HUES6 (cell line): ENCODE measurements at regions not wholly inside any gene's neighbourhood (a gene's known extent, or its start where the extent isn't known, plus 50 kb on each side); places are given as distances from the start of the nearest gene placed in this dataset.

Experiments used
- H3K27ac ChIP-seq: 2 replicates; pipeline ENCODE4 v1.7.0; 2013; ENCODE audit warnings: low read depth, mild to moderate bottlenecking, low read length, inconsistent platforms
- H3K27me3 ChIP-seq: 2 replicates; pipeline ENCODE4 v1.6.1; 2013; ENCODE audit warnings: low read length; ENCODE audit not compliant: control insufficient read depth, insufficient read depth
- H3K36me3 ChIP-seq: 2 replicates; pipeline ENCODE4 v1.6.1; 2013; ENCODE audit warnings: low read length; ENCODE audit not compliant: control insufficient read depth, insufficient read depth
- H3K4me1 ChIP-seq: 2 replicates; pipeline ENCODE4 v1.6.1; 2013; ENCODE audit warnings: low read length; ENCODE audit not compliant: control insufficient read depth, insufficient read depth
- H3K4me3 ChIP-seq: 2 replicates; pipeline ENCODE4 v1.5.1; 2013; ENCODE audit warnings: low read depth, low read length
- H3K9ac ChIP-seq: one replicate; pipeline ENCODE4 v1.6.1; 2013; ENCODE audit warnings: mild to moderate bottlenecking, low read length
- H3K9me3 ChIP-seq: 2 replicates; pipeline ENCODE4 v1.6.1; 2013; ENCODE audit warnings: low read depth, low read length; ENCODE audit not compliant: control insufficient read depth, insufficient read depth

DNA sequence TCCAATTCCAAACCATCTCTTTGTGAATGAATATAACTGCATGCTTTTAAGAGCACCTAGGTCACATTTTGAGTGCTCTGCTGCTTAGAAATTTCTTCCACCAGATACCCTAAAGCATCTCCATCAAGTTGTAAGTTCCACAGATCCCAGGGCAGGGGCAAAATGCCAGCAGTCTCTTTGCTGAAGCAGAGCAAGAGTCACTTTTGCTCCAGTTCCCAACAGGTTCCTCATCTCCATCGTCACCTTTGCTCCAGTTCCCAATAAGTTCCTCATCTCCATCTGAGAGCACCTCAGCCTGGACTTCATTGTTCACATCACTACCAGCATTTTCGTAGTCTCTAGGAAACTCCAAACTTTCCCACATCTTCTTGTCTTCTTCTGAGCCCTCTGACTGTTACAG, 116.7 kb upstream of the ALKAL2 start:
- H3K9me3 ChIP-seq: peaks cover 5% of the 10 kb centered on the region
- H3K9ac ChIP-seq: no peak overlapping the region
- H3K36me3 ChIP-seq: no peaks in the 10 kb centered on the region
- no peak overlapping the region for H3K4me3 ChIP-seq
- no peaks in the 10 kb centered on the region for H3K27me3 ChIP-seq
- H3K4me1 ChIP-seq: peaks cover 6% of the 10 kb centered on the region; the same call in 1 of the 2 replicates
- H3K27ac ChIP-seq: no peak overlapping the region

DNA sequence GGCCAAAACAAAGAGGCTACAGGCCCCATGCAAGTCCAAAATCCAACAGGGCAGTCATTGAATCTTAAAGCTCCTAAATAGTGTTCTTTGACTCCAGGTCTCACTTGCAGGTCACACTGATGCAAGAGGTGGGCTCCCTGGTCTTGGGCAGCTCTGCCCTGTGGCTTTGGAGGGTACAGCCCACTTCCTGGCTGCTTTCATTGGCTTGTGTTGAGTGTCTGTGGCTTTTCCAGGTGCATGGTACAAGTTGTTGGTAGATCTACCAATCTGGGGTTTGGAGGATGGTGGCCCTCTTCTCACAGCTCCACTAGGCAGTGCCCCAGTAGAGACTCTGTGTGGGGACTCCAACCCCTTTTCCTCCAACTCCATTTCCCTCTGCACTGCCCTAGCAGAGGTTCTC, 115.8 kb upstream of the ALKAL2 start:
- Histone ChIP-seq H3K9me3 (peaks cover 5% of the 10 kb centered on the region), H3K9ac (no peak overlapping the region), H3K4me1 (peaks cover 6% of the 10 kb centered on the region; the same call in 1 of the 2 replicates), H3K27me3 (no peaks in the 10 kb centered on the region), H3K36me3 (no peaks in the 10 kb centered on the region), H3K27ac (no peak overlapping the region), H3K4me3 (no peak overlapping the region)

DNA sequence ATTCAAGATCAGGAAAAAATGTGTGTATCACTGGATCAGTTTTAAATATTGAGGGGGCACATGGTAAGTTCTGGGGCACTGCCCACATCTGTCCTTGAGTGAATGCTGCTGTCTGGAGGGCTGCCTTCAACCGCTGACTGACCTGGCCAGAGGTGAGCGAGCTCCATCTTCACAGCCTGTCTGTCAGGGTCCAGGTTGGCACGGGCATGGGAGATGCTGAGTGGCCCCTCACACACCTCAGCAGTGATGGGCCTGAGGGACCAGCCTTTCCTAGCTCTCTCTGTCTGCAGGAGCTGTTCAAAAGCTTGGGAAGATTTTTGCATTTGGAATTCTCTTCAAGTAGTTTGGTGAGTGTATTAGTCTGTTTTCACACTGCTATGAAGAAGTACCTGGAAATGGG, 114.8 kb upstream of the ALKAL2 start:
- Histone ChIP-seq H3K27me3 (no peaks in the 10 kb centered on the region), H3K9ac (no peak overlapping the region), H3K36me3 (no peaks in the 10 kb centered on the region), H3K4me3 (no peak overlapping the region), H3K9me3 (peaks cover 5% of the 10 kb centered on the region), H3K4me1 (peaks cover 6% of the 10 kb centered on the region; the same call in 1 of the 2 replicates), H3K27ac (no peak overlapping the region)

DNA sequence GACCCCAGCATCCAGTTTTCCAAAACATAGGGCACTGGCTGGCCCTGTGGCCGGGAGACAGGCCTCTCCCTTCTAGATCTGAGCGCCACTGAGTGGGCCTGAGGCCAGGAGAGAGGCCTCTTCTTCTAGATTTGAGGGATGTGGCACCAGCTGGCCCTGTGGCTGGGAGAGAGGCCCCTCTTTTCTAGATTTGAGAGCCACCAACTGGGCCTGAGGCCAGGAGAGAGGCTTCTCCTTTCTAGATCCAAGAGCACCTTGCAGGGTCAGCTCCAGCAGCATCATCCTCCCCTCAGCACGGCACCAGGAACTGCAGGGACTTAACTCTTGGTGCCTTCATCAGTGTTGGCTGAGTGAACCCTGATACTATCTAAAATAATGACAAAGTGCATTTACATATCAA, 114.3 kb upstream of the ALKAL2 start:
- Histone ChIP-seq H3K9me3 (peaks cover 5% of the 10 kb centered on the region), H3K27me3 (no peaks in the 10 kb centered on the region), H3K9ac (no peak overlapping the region), H3K4me1 (peaks cover 6% of the 10 kb centered on the region; the same call in 1 of the 2 replicates), H3K27ac (no peak overlapping the region), H3K36me3 (no peaks in the 10 kb centered on the region), H3K4me3 (no peak overlapping the region)

DNA sequence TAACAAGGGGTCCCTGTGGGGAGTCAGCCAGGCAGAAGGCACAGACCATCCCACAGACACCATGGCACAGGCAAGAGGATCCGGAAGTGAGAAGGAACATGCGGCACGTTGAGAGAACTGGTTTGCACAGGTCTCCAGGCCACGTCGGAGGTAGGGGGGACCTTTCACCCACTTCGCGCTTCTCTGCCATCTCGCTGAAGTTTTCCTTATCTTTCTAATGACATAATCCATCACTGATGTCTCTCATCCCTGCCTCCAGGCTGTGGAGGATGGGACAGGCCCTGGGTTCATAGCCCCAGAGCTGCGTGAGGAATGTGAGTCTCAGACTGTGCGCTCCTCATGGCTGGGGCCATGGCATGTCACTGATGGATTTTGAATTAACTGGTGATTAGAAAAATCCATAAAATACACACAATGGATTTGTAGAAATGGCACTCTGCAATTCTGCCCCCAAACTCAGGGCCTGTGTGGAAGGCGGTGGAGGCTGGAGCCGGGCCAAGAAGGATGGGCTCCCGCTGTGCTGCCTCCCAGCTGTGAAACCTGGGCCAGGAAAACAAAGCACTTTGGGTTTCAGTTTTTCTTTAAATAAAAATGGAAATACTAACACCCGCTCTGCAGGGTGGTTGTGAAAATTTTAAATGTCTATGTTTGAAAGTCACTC, 113.3 kb upstream of the ALKAL2 start:
- no peaks in the 10 kb centered on the region for H3K27me3 ChIP-seq
- H3K9me3 ChIP-seq: peaks cover 5% of the 10 kb centered on the region
- no peak overlapping the region for H3K4me3 ChIP-seq
- H3K27ac ChIP-seq: no peak overlapping the region
- H3K4me1 ChIP-seq: peaks cover 6% of the 10 kb centered on the region; the same call in 1 of the 2 replicates
- no peaks in the 10 kb centered on the region for H3K36me3 ChIP-seq
- H3K9ac ChIP-seq: no peak overlapping the region

DNA sequence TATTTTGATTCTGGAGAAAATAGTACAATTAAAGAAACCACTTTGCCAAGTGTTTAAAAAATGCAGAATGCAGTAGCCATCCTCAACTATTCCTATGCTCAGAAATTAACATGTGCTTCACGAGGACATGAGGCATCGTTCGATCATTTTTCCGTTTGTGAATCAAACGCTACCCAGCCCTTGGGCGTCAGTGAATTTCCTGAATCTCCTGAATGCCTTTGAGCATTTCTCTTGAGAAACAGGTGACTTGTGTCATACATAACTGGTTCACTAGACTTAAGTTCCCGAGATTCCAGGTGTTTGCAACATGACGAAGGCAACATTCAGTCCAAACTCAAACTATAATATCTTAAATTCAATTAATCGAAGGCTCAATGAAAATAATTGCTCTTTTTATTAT, 110.0 kb upstream of the ALKAL2 start:
- Histone ChIP-seq H3K4me3 (no peak overlapping the region), H3K27me3 (no peaks in the 10 kb centered on the region), H3K27ac (no peak overlapping the region), H3K36me3 (no peaks in the 10 kb centered on the region), H3K9me3 (peaks cover under 1% of the 10 kb centered on the region; the same call in 1 of the 2 replicates), H3K9ac (no peak overlapping the region), H3K4me1 (peaks cover 16% of the 10 kb centered on the region; the same call in 1 of the 2 replicates)

DNA sequence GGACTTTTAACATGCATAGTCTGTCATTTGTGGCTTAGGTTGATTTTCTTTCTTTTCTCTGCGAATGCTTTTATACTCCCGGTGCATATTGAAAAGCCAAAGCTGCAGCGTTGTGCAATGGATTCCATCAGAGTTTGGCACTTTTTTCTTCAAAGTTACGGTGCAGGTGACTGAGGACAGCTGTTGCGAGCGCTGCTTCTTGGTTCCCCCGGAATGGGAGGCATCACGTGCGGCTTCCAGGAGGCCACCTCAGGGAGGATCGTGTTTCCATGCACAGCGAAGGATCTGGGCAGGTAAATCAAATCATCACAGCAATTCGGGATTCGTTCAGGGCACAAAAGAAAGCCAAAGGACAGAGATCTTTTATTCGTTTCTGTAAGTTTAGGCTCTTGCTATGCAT, 109.6 kb upstream of the ALKAL2 start:
- Histone ChIP-seq H3K36me3 (no peaks in the 10 kb centered on the region), H3K27me3 (no peaks in the 10 kb centered on the region), H3K9me3 (no peaks in the 10 kb centered on the region), H3K9ac (no peak overlapping the region), H3K27ac (no peak overlapping the region), H3K4me3 (no peak overlapping the region), H3K4me1 (peaks cover 16% of the 10 kb centered on the region; the same call in 1 of the 2 replicates)

DNA sequence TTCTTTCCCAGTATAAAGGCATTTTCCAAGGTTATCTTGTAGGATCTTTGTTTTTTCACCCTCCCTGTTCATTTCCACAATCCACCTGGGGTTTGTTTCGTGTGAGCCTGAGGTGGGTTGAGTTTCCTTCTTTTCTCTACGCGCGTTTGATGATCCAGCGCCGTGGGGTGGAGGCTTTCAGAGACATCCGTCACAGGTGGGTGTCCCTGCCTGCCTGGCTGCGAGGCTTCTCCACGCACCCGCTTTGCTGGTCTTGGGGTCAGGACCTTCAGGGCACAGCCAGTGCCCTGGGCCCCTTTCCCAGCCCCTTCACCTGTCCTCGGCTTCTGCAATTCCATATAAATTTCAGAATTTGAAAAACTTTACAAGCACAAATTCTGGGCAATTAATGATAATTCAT, 109.0 kb upstream of the ALKAL2 start:
- no peaks in the 10 kb centered on the region for H3K9me3 ChIP-seq
- H3K36me3 ChIP-seq: no peaks in the 10 kb centered on the region
- H3K4me1 ChIP-seq: peaks cover 19% of the 10 kb centered on the region; the same call in 1 of the 2 replicates
- no peak overlapping the region for H3K27ac ChIP-seq
- H3K9ac ChIP-seq: no peak overlapping the region
- no peak overlapping the region for H3K4me3 ChIP-seq
- no peaks in the 10 kb centered on the region for H3K27me3 ChIP-seq

DNA sequence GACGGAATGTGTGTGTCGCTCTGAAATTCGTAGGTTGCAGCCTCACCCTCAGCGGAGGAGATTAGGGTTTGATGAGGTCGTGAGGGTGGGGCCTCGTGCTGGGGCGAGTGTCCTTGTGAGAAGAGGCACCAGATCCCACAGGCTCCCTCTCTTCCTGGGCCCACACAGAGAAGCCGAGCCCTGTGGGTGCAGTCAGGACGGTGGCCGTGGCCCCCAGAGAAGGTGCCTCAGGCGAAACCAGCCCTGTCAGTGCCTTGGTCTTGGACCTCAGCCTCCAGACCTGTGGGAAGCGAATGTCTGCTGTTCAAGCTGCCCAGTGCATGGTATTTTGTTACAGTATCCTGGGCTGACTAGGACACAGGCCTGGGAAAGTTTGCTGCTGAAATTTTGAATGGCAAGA, 108.0 kb upstream of the ALKAL2 start:
- peaks cover 13% of the 10 kb centered on the region; the same call in 1 of the 2 replicates for H3K4me1 ChIP-seq
- H3K27me3 ChIP-seq: no peaks in the 10 kb centered on the region
- H3K27ac ChIP-seq: no peak overlapping the region

DNA sequence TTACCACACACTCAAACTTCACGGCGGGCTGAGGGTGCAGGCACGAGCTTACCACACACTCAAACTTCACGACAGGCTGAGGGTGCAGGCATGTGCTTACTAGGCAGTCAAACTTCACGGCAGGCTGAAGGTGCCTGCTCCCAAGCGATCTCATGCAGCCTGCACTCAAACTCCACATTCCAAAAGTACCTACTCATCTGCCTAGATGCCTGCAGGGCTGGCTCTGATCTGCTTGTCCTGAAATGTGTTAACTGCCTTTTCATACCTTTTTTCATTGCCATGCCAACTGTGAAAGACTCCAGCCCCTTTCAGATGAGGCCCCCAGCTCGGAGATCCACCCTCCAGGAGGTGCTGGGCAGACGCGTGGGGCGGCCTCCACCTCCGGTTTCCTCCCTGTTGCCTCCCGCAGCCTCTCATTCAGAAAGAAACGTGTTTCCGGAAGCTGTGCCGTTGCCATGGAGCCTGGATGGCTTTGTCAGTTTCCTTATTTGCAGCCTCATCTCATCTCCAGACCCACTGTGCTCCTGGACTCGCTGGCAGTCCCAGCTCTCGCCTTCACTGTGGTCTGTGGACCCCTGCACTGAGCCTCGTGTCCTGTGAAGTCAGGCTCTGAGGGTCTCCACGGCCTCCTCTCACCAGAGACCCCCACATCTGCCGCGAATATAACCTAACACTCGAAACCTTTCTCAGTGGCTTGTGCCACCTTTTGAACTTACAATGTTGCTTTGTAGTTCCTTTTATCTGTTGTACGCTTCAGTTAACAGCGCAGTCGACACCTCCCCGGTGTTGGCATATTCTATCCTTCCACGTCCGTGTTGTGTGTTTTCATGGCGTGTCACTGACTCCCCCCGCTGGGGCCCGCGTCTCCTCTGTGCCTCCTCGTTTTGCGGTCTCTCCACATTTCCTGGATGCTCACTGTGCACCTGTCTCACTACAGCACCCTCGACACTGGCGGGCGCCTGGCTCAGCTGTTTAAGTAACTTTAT, 106.1 kb upstream of the ALKAL2 start:
- H3K27ac ChIP-seq: no peak overlapping the region
- H3K9ac ChIP-seq: peak overlapping the region; percentile 19
- H3K27me3 ChIP-seq: no peaks in the 10 kb centered on the region
- H3K4me1 ChIP-seq: peaks cover 13% of the 10 kb centered on the region; the same call in 1 of the 2 replicates
- no peaks in the 10 kb centered on the region; the same call in 1 of the 2 replicates for H3K9me3 ChIP-seq
- H3K36me3 ChIP-seq: no peaks in the 10 kb centered on the region
- H3K4me3 ChIP-seq: no peak overlapping the region

More for the DNA sequence above, 108.0 kb upstream of the ALKAL2 start:
- Histone ChIP-seq H3K9ac (no peak overlapping the region), H3K4me3 (no peak overlapping the region), H3K9me3 (no peaks in the 10 kb centered on the region), H3K36me3 (no peaks in the 10 kb centered on the region)

DNA sequence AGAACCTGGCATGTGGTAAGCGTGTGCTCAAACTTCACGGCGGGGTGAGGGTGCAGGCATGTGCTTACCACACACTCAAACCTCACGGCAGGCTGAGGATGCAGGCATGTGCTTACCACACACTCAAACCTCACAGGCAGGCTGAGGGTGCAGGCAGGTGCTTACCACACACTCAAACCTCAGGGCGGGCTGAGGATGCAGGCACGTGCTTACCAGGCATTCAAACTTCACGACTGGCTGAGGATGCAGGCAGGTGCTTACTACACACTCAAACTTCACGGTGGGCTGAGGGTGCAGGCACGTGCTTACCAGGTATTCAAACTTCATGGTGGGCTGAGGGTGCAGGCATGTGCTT, 105.0 kb upstream of the ALKAL2 start:
- H3K9me3 ChIP-seq: no peaks in the 10 kb centered on the region; the same call in 1 of the 2 replicates

More for the DNA sequence above, 105.0 kb upstream of the ALKAL2 start:
- no peak overlapping the region for H3K4me3 ChIP-seq
- no peaks in the 10 kb centered on the region for H3K27me3 ChIP-seq
- no peaks in the 10 kb centered on the region for H3K36me3 ChIP-seq
- H3K9ac ChIP-seq: no peak overlapping the region
- H3K4me1 ChIP-seq: peaks cover 13% of the 10 kb centered on the region; the same call in 1 of the 2 replicates
- no peak overlapping the region for H3K27ac ChIP-seq
